CD14-positive monocyte (primary cell): ENCODE measurements at regions not wholly inside any gene's neighbourhood (a gene's known extent, or its start where the extent isn't known, plus 50 kb on each side); places are given as distances from the start of the nearest gene placed in this dataset.

Experiments used
- DNase-seq, 3 donors: peaks; one replicate each; pipeline ENCODE4 v3.0.0-alpha.2; 2011 to 2022
- H2AFZ ChIP-seq: 2 replicates; pipeline ENCODE4 v1.6.0; 2012; ENCODE audit warnings: mild to moderate bottlenecking, low read depth, low read length, inconsistent platforms; ENCODE audit not compliant: insufficient read depth, poor library complexity, severe bottlenecking
- H3K27ac ChIP-seq, 2 donors: 1 replicate in 1 of 2; 2 replicates in 1 of 2; pipeline ENCODE4 v1.5.1; 2012 to 2013; ENCODE audit warnings: low read length in 2 of 2, control low read depth in 1 of 2, inconsistent platforms in 1 of 2, low read depth in 1 of 2, mild to moderate bottlenecking in 1 of 2
- H3K27me3 ChIP-seq, 2 donors: one replicate each; pipeline versions ENCODE4 v1.6.0 to v1.6.1; 2011 to 2013; ENCODE audit warnings: low read length in 2 of 2; ENCODE audit not compliant: control insufficient read depth in 2 of 2, insufficient read depth in 2 of 2
- H3K36me3 ChIP-seq, 2 donors: replicated peaks in 1 of 2; 1 replicate in 1 of 2; 2 replicates in 1 of 2; pipeline versions ENCODE4 v1.5.1 to v1.6.1; 2012 to 2013; ENCODE audit warnings: low read length in 2 of 2, control low read depth in 1 of 2, inconsistent platforms in 1 of 2, mild to moderate bottlenecking in 1 of 2; ENCODE audit not compliant: insufficient read depth in 2 of 2, control insufficient read depth in 1 of 2
- H3K4me1 ChIP-seq, 2 donors: 1 replicate in 1 of 2; 2 replicates in 1 of 2; pipeline versions ENCODE4 v1.5.1 to v1.6.1; 2012 to 2013; ENCODE audit warnings: low read length in 2 of 2, control low read depth in 1 of 2, inconsistent platforms in 1 of 2, mild to moderate bottlenecking in 1 of 2, moderate library complexity in 1 of 2; ENCODE audit not compliant: insufficient read depth in 2 of 2, control insufficient read depth in 1 of 2
- H3K4me2 ChIP-seq: replicated peaks from 2 replicates; pipeline ENCODE3; 2012; ENCODE audit warnings: low read length, moderate library complexity, mild to moderate bottlenecking; ENCODE audit not compliant: poor library complexity, severe bottlenecking; ENCODE audit errors: extremely low read depth
- H3K4me3 ChIP-seq, 3 experiments: fragments of 200-600 bp in 1 of 3; sonication (generic) in 1 of 3; replicated peaks in 1 of 3; 1 replicate in 2 of 3; 2 replicates in 1 of 3; pipeline ENCODE4 v1.5.1; 2011 to 2013; ENCODE audit warnings: low read length in 3 of 3, mild to moderate bottlenecking in 3 of 3, control low read depth in 2 of 3, low read depth in 2 of 3, inconsistent platforms in 1 of 3, moderate library complexity in 1 of 3
- H3K79me2 ChIP-seq: 2 replicates; pipeline ENCODE4 v1.6.0; 2012; ENCODE audit warnings: mild to moderate bottlenecking, control low read depth, inconsistent platforms, low read length, moderate library complexity; ENCODE audit not compliant: insufficient read depth
- H3K9ac ChIP-seq: 2 replicates; pipeline ENCODE4 v1.6.0; 2017; ENCODE audit warnings: low read length, mild to moderate bottlenecking; ENCODE audit not compliant: insufficient read depth, poor library complexity, severe bottlenecking
- H3K9me3 ChIP-seq, 2 donors: replicated peaks in 1 of 2; 1 replicate in 1 of 2; 2 replicates in 1 of 2; pipeline versions ENCODE4 v1.5.1 to v1.6.1; 2012 to 2013; ENCODE audit warnings: low read length in 2 of 2, control low read depth in 1 of 2; ENCODE audit not compliant: control insufficient read depth in 1 of 2, insufficient read depth in 1 of 2
- H4K20me1 ChIP-seq: 2 replicates; pipeline ENCODE4 v1.6.0; 2012; ENCODE audit warnings: mild to moderate bottlenecking, low read length, control low read depth, moderate library complexity; ENCODE audit not compliant: insufficient read depth
- H3K27ac Mint-ChIP-seq, 7 donors: one replicate each; pipeline ENCODE4 v1.8.0; 2020; ENCODE audit warnings: mild to moderate bottlenecking in 7 of 7, mixed read lengths in 7 of 7, moderate library complexity in 6 of 7, inconsistent platforms in 2 of 7
- H3K27me3 Mint-ChIP-seq, 3 donors: one replicate each; pipeline ENCODE4 v1.8.0; 2021 to 2022; ENCODE audit warnings: low read depth in 3 of 3, mild to moderate bottlenecking in 3 of 3, mixed read lengths in 3 of 3, moderate library complexity in 3 of 3, inconsistent platforms in 1 of 3
- H3K36me3 Mint-ChIP-seq, 2 donors: one replicate each; pipeline ENCODE4 v1.8.0; 2020; ENCODE audit warnings: mixed read lengths in 2 of 2, inconsistent platforms in 1 of 2, mild to moderate bottlenecking in 1 of 2
- H3K4me1 Mint-ChIP-seq: one replicate; pipeline ENCODE4 v1.8.0; 2020; ENCODE audit warnings: mild to moderate bottlenecking, mixed read lengths
- H3K4me3 Mint-ChIP-seq, 2 donors: one replicate each; pipeline ENCODE4 v1.8.0; 2020; ENCODE audit warnings: mild to moderate bottlenecking in 2 of 2, mixed read lengths in 2 of 2, moderate library complexity in 1 of 2
- H3K9me3 Mint-ChIP-seq, 7 donors: one replicate each; pipeline ENCODE4 v1.8.0; 2020 to 2022; ENCODE audit warnings: mixed read lengths in 7 of 7, mild to moderate bottlenecking in 6 of 7, moderate library complexity in 6 of 7, inconsistent platforms in 2 of 7
- CTCF ChIP-seq: fragments of 200-600 bp; IDR thresholded peaks from one replicate; pipeline ENCODE4 v1.8.0; 2022; ENCODE audit warnings: antibody characterized with exemption, mild to moderate bottlenecking
- WGBS: methylation state at CpG from one replicate; pipeline ENCODE4 v1.1.5; 2013; ENCODE audit warnings: missing lambda C conversion rate; ENCODE audit not compliant: insufficient coverage; 5-methylcytosine and 5-hydroxymethylcytosine counted together
- intact Hi-C, 2 donors: fragments of 100-400 bp; cut with micrococcal nuclease; formaldehyde crosslinking; loops; one replicate each; pipeline versions ENCODE4 v1.15.0 to v1.15.1; 2023

- Histone ChIP-seq H3K4me2 (no peak overlapping the region), H3K36me3 (no peaks in the 10 kb centered on the region), H2AFZ (no peak overlapping the region), H3K27me3 (no peaks in the 10 kb centered on the region), H3K27ac (no peak overlapping the region), H3K4me3 (no peak overlapping the region), H3K79me2 (no peaks in the 10 kb centered on the region), H3K9ac (no peak overlapping the region), H3K9me3 (no peaks in the 10 kb centered on the region), H3K4me1 (no peaks in the 10 kb centered on the region), H4K20me1 (no peaks in the 10 kb centered on the region)
- H3K36me3 Mint-ChIP-seq, result no peaks in the 10 kb centered on the region
- 91% methylated on average over 5 of the region's 5 CpGs for WGBS
- no peak overlapping the region for H3K27ac Mint-ChIP-seq
- H3K9me3 Mint-ChIP-seq, result peaks cover 0 to 7% (median 3%) of the 10 kb centered on the region in 7 donors
- no peaks in the 10 kb centered on the region for H3K4me1 Mint-ChIP-seq
- no peak overlapping the region for H3K4me3 Mint-ChIP-seq
- intact Hi-C loops, result no loop called here
- no peaks in the 10 kb centered on the region for H3K27me3 Mint-ChIP-seq
- DNase-seq, result no peak
- TF ChIP-seq CTCF, result no peak
Measured at GRCh38 chr16:63982110-63982509, 1139.8 kb downstream of the CDH11 start.

- no peak overlapping the region for H3K27ac Mint-ChIP-seq
- H3K9ac ChIP-seq, result no peak overlapping the region
- no peak overlapping the region for H3K4me2 ChIP-seq
- no peaks in the 10 kb centered on the region for H3K36me3 Mint-ChIP-seq
- no CpG with 5 or more reads among the region's 2 CpGs for WGBS
- no peaks in the 10 kb centered on the region for H3K27me3 ChIP-seq
- no peak for TF ChIP-seq CTCF
- H3K27me3 Mint-ChIP-seq, result no peaks in the 10 kb centered on the region
- no peak overlapping the region for H2AFZ ChIP-seq
- no peaks in the 10 kb centered on the region for H3K4me1 Mint-ChIP-seq
- DNase-seq, result no peak
- peaks cover 0 to 4% (median 1%) of the 10 kb centered on the region in 7 donors for H3K9me3 Mint-ChIP-seq
- no peaks in the 10 kb centered on the region for H3K79me2 ChIP-seq
- intact Hi-C loops, result no loop called here
- no peak overlapping the region for H3K4me3 ChIP-seq
- H3K9me3 ChIP-seq, result no peaks in the 10 kb centered on the region
- H4K20me1 ChIP-seq, result no peaks in the 10 kb centered on the region
- no peaks in the 10 kb centered on the region for H3K4me1 ChIP-seq
- no peak overlapping the region for H3K27ac ChIP-seq
- no peaks in the 10 kb centered on the region for H3K36me3 ChIP-seq
- no peak overlapping the region for H3K4me3 Mint-ChIP-seq
Measured at GRCh38 chr16:63981639-63982038, 1140.2 kb downstream of the CDH11 start.
